Esophagus muscularis mucosa (tissue), 4 donors: ENCODE measurements at regions not wholly inside any gene's neighbourhood (a gene's known extent, or its start where the extent isn't known, plus 50 kb on each side); places are given as distances from the start of the nearest gene placed in this dataset.

Experiments
- EP300 ChIP-seq: sonication (generic); formaldehyde crosslinking; IDR thresholded peaks from one replicate; pipeline ENCODE4 v1.6.1; 2017; ENCODE audit warnings: antibody characterized with exemption
- POLR2A ChIP-seq: fragments of 450-650 bp; IDR thresholded peaks from one replicate; pipeline ENCODE4 v1.6.1; 2017; ENCODE audit warnings: antibody characterized with exemption, moderate library complexity, mild to moderate bottlenecking, low read depth
- POLR2AphosphoS5 ChIP-seq, 2 donors: sonication (generic); formaldehyde crosslinking; IDR thresholded peaks; one replicate each; pipeline ENCODE4 v1.6.1; 2017; ENCODE audit warnings: antibody characterized with exemption in 2 of 2
- TF ChIP-seq, protein P1 (sequence below), 3 experiments: fragments of 200-600 bp in 2 of 3; fragments of 450-650 bp in 1 of 3; sonication (generic) in 2 of 3; IDR thresholded peaks; one replicate each; pipeline ENCODE4 v1.5.1; 2017 to 2019; ENCODE audit warnings: antibody characterized with exemption in 3 of 3, mild to moderate bottlenecking in 2 of 3, moderate library complexity in 1 of 3

GRCh38 chr6:54011277-54011648 lies 100.0 kb upstream of the MLIP start:
- TF ChIP-seq, protein P1, sequence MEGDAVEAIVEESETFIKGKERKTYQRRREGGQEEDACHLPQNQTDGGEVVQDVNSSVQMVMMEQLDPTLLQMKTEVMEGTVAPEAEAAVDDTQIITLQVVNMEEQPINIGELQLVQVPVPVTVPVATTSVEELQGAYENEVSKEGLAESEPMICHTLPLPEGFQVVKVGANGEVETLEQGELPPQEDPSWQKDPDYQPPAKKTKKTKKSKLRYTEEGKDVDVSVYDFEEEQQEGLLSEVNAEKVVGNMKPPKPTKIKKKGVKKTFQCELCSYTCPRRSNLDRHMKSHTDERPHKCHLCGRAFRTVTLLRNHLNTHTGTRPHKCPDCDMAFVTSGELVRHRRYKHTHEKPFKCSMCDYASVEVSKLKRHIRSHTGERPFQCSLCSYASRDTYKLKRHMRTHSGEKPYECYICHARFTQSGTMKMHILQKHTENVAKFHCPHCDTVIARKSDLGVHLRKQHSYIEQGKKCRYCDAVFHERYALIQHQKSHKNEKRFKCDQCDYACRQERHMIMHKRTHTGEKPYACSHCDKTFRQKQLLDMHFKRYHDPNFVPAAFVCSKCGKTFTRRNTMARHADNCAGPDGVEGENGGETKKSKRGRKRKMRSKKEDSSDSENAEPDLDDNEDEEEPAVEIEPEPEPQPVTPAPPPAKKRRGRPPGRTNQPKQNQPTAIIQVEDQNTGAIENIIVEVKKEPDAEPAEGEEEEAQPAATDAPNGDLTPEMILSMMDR (IDR thresholded peaks at IDR 0.05), result no peak
- TF ChIP-seq POLR2AphosphoS5 (IDR thresholded peaks at IDR 0.05) (no peak), EP300 (no peak), POLR2A (no peak)
